GM18951 (cell line): ENCODE measurements at regions not wholly inside any gene's neighbourhood (a gene's known extent, or its start where the extent isn't known, plus 50 kb on each side); places are given as distances from the start of the nearest gene placed in this dataset.

Experiments used
- POLR2A ChIP-seq: IDR thresholded peaks from 4 replicates; pipeline ENCODE4 v1.6.1; 2011; ENCODE audit warnings: mild to moderate bottlenecking; ENCODE audit not compliant: insufficient read length, insufficient read depth; ENCODE audit errors: extremely low read depth
- in situ Hi-C: fragments of 300-500 bp; cut with MboI; formaldehyde crosslinking; loops from one replicate; pipeline ENCODE4 v1.12.0; 2022; ENCODE audit warnings: low sequenced_read_pairs, mixed read lengths, inconsistent platforms; ENCODE audit not compliant: unreplicated experiment

DNA sequence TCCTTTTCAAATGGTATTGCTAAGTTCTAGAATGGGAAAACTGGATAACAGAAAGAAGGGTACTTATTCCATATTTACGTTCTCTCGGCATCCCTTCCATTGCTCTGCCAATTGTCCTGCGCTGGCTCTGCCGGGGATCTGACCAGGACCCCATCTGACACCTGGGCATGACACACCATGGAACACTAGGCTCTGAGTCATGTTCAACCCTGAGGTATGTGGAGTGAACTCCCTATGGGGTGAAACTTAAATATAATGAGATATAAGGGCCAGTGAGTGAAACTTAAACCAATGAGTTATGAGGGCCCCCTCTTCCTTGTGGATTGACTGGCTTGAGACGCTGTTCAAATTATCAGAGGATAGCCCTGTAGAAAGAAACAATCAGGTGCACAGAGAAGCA is 55.1 kb upstream of the ZEB1 start:
- in situ Hi-C loops = no loop called here
- TF ChIP-seq POLR2A = no peak

DNA sequence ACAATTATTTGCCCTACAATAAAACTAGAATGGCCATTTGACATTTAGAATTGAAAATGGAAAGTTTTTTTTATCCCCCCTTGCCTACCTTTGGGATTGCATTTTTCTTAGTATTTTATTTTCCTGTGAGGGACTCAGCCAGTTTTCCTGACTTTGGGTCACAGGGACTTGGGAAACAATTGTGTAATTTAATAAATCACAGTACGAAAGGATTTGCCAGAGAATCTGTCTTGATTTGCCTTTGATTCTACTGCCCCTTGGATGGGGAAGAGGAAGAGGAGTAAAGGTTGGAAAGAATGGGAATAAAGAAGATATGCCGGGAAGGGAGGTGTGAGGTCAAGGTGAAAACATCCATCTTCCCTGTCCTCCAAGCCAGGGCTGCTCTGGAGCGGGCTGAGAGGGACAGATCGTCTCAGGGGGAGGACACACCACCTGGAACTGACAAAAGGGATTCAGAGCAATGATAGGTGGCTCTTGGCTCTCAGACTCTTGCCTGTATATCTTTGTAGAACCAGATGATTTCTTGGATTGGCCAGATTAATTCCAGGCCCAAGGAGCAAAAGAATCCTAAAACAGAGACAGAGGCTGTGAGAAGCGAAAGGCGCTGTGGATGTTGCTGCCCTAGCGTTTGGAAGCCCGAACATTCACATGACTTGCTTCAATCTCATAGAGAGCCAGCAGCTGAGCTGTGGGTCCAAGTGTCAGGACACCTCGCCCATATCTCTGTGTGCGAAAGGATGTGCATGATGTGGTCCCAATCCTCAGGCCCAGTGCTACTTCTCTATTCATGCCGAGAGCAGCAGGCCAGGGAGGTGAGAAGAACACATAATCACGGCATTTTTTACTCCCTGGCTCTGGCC is 50.3 kb upstream of the ZEB1 start:
- in situ Hi-C loops = no loop called here
- no peak for TF ChIP-seq POLR2A
